ENCODE measurements at regions not wholly inside any gene's neighbourhood (a gene's known extent, or its start where the extent isn't known, plus 50 kb on each side); places are given as distances from the start of the nearest gene placed in this dataset.
A peak's percentile ranks its signal among the peaks of the same experiment; 100 is the strongest.

GRCh38 chr13:106423530-106423929, 111.9 kb downstream of the EFNB2 start:
- 67 to 79% methylated on average over 7 of the region's 7 CpGs for WGBS, 2 experiments (ENCODE audit: low coverage in 1 of 2, low lambda C conversion rate in 2 of 2, missing lambda C conversion rate in 2 of 2)
- no peak overlapping the region for H3K27ac ChIP-seq
- H3K9me3 ChIP-seq (ENCODE audit: low read depth): no peaks in the 10 kb centered on the region
- no peak for DNase-seq
- no peaks in the 10 kb centered on the region for H3K79me2 ChIP-seq (ENCODE audit: insufficient read depth)
- no peaks in the 10 kb centered on the region for H3K9me2 ChIP-seq (ENCODE audit: insufficient read depth)
- in situ Hi-C loops (cut with MboI): no loop called here
- no peak overlapping the region for H3K4me2 ChIP-seq (ENCODE audit: unreplicated experiment)
- peaks cover 5% of the 10 kb centered on the region for H3K4me1 ChIP-seq (ENCODE audit: insufficient read depth)
- H3F3A ChIP-seq (ENCODE audit: insufficient read depth): no peaks in the 10 kb centered on the region
- no peak overlapping the region for H2AFZ ChIP-seq
- H3K9ac ChIP-seq: no peak overlapping the region
- no peak overlapping the region for H3K4me3 ChIP-seq
- H3K36me3 ChIP-seq (ENCODE audit: low read depth): no peaks in the 10 kb centered on the region
- H4K20me1 ChIP-seq (ENCODE audit: insufficient read depth): no peaks in the 10 kb centered on the region
- 0 out of 2 replicates have a peak, but pooled peaks cover 7% of the 10 kb centered on the region for H3K27me3 ChIP-seq (replicated peaks; ENCODE audit: insufficient read depth)
- TF ChIP-seq EZH2 (IDR thresholded peaks at IDR 0.05; ENCODE audit: insufficient read depth, poor library complexity, severe bottlenecking): no peak
- TF ChIP-seq EZH2phosphoT487 (IDR thresholded peaks at IDR 0.05; ENCODE audit: insufficient read depth, low read depth): no peak

- H3K27me3 ChIP-seq (replicated peaks; ENCODE audit: insufficient read depth): peaks cover 23% of the 10 kb centered on the region
- no peaks in the 10 kb centered on the region for H3F3A ChIP-seq (ENCODE audit: insufficient read depth)
- TF ChIP-seq EZH2phosphoT487 (IDR thresholded peaks at IDR 0.05; ENCODE audit: insufficient read depth, low read depth) (no peak), EZH2 (IDR thresholded peaks at IDR 0.05; ENCODE audit: insufficient read depth, poor library complexity, severe bottlenecking) (no peak)
- H3K9ac ChIP-seq: no peak overlapping the region
- in situ Hi-C loops (cut with MboI): no loop called here
- WGBS, 2 experiments (ENCODE audit: low coverage in 1 of 2, low lambda C conversion rate in 2 of 2, missing lambda C conversion rate in 2 of 2): 1 to 2% methylated on average over 4 of the region's 4 CpGs
- H3K79me2 ChIP-seq (ENCODE audit: insufficient read depth): no peaks in the 10 kb centered on the region
- no peaks in the 10 kb centered on the region for H4K20me1 ChIP-seq (ENCODE audit: insufficient read depth)
- peaks cover 12% of the 10 kb centered on the region for H3K4me1 ChIP-seq (ENCODE audit: insufficient read depth)
- H3K36me3 ChIP-seq (ENCODE audit: low read depth): no peaks in the 10 kb centered on the region
- peak overlapping the region; percentile 52 for H3K4me3 ChIP-seq
- peak; percentile 93 for DNase-seq
- no peaks in the 10 kb centered on the region for H3K9me3 ChIP-seq (ENCODE audit: low read depth)
- no peaks in the 10 kb centered on the region for H3K9me2 ChIP-seq (ENCODE audit: insufficient read depth)
- peak overlapping the region; percentile 82 for H3K4me2 ChIP-seq (ENCODE audit: unreplicated experiment)
- H2AFZ ChIP-seq: no peak overlapping the region
- no peak overlapping the region for H3K27ac ChIP-seq
These were observed 116.9 kb downstream of the EFNB2 start for GRCh38 chr13:106418556-106418955.

GRCh38 chr13:106417467-106418110, 117.9 kb downstream of the EFNB2 start:
- peaks cover 12% of the 10 kb centered on the region for H3K4me1 ChIP-seq (ENCODE audit: insufficient read depth)
- H3K9me3 ChIP-seq (ENCODE audit: low read depth): no peaks in the 10 kb centered on the region
- in situ Hi-C loops (cut with MboI): no loop called here
- no peaks in the 10 kb centered on the region for H3K9me2 ChIP-seq (ENCODE audit: insufficient read depth)
- no peak overlapping the region for H3K9ac ChIP-seq
- no peaks in the 10 kb centered on the region for H4K20me1 ChIP-seq (ENCODE audit: insufficient read depth)
- no peaks in the 10 kb centered on the region for H3F3A ChIP-seq (ENCODE audit: insufficient read depth)
- H3K4me3 ChIP-seq: peak overlapping the region; percentile 52
- H3K27me3 ChIP-seq (replicated peaks; ENCODE audit: insufficient read depth): peaks cover 23% of the 10 kb centered on the region
- TF ChIP-seq EZH2 (IDR thresholded peaks at IDR 0.05; ENCODE audit: insufficient read depth, poor library complexity, severe bottlenecking): no peak
- TF ChIP-seq EZH2phosphoT487 (IDR thresholded peaks at IDR 0.05; ENCODE audit: insufficient read depth, low read depth): no peak
- DNase-seq: peak; percentile 40
- H3K27ac ChIP-seq: no peak overlapping the region
- 15 to 18% methylated on average over 16 of the region's 16 CpGs for WGBS, 2 experiments (ENCODE audit: low coverage in 1 of 2, low lambda C conversion rate in 2 of 2, missing lambda C conversion rate in 2 of 2)
- no peaks in the 10 kb centered on the region for H3K79me2 ChIP-seq (ENCODE audit: insufficient read depth)
- peak overlapping the region; percentile 82 for H3K4me2 ChIP-seq (ENCODE audit: unreplicated experiment)
- H2AFZ ChIP-seq: no peak overlapping the region
- H3K36me3 ChIP-seq (ENCODE audit: low read depth): no peaks in the 10 kb centered on the region

- Histone ChIP-seq H3K4me1 (ENCODE audit: insufficient read depth) (peaks cover 12% of the 10 kb centered on the region), H3K27ac (no peak overlapping the region), H4K20me1 (ENCODE audit: insufficient read depth) (no peaks in the 10 kb centered on the region), H3K9me3 (ENCODE audit: low read depth) (no peaks in the 10 kb centered on the region), H3K27me3 (replicated peaks; ENCODE audit: insufficient read depth) (peaks cover 23% of the 10 kb centered on the region), H3F3A (ENCODE audit: insufficient read depth) (no peaks in the 10 kb centered on the region), H3K9ac (no peak overlapping the region), H3K36me3 (ENCODE audit: low read depth) (no peaks in the 10 kb centered on the region), H3K4me2 (ENCODE audit: unreplicated experiment) (no peak overlapping the region), H3K79me2 (ENCODE audit: insufficient read depth) (no peaks in the 10 kb centered on the region), H3K9me2 (ENCODE audit: insufficient read depth) (no peaks in the 10 kb centered on the region), H2AFZ (no peak overlapping the region), H3K4me3 (no peak overlapping the region)
- TF ChIP-seq EZH2phosphoT487 (IDR thresholded peaks at IDR 0.05; ENCODE audit: insufficient read depth, low read depth): no peak
- no peak for TF ChIP-seq EZH2 (IDR thresholded peaks at IDR 0.05; ENCODE audit: insufficient read depth, poor library complexity, severe bottlenecking)
- 96 to 98% methylated on average over 3 of the region's 3 CpGs for WGBS, 2 experiments (ENCODE audit: low coverage in 1 of 2, low lambda C conversion rate in 2 of 2, missing lambda C conversion rate in 2 of 2)
- no peak for DNase-seq
- in situ Hi-C loops (cut with MboI): no loop called here
These were observed 118.8 kb downstream of the EFNB2 start for GRCh38 chr13:106416645-106417044.
